ENCODE measurements at regions not wholly inside any gene's neighbourhood (a gene's known extent, or its start where the extent isn't known, plus 50 kb on each side); places are given as distances from the start of the nearest gene placed in this dataset.

- no peaks in the 10 kb centered on the region for H3K36me3 ChIP-seq
- H3K4me3 ChIP-seq = no peak overlapping the region
- no peaks in the 10 kb centered on the region for H3K27me3 ChIP-seq
- H3K9me3 ChIP-seq = no peaks in the 10 kb centered on the region
- peaks cover 0 to 6% (median 0%) of the 10 kb centered on the region in 4 donors for H3K4me1 ChIP-seq
- DNase-seq = peak in 1 of 3 donors; percentile 54
- TF ChIP-seq CTCF (IDR thresholded peaks at IDR 0.05) (no peak), POLR2A (IDR thresholded peaks at IDR 0.05) (no peak)
- H3K27ac ChIP-seq = peak overlapping the region in 1 of 4 donors; percentile 52
Measured at GRCh38 chr15:38698254-38698653, 133.6 kb upstream of the RASGRP1 start.

DNA sequence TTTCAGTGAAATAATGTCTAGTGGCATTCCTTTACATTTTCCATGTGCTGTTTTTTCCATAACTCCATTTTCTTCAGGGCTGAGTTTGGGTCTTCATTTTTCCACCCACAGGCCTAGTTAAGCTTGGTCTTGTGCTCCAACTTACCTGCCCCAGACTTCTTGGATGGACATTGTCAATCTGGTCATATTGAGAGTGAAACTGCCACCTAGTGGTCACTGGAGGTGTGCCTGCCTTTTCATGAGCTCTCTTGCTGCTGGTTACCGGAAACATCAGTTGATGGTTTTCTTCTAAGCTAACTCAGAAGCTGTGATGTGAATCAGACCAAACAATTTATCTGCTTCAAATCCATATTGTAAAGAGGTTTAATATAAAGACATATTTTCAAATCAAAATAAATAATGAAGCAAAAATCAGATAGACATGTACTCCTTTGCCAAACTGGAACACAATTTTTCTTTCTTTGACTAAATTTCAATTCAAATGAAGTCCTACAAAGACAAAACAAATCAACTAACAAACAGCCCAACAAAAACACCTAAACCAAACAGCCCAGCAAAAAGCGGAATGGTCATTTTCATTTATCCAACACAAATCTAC, 135.1 kb upstream of the RASGRP1 start:
- peak in 2 of 3 donors; percentile 76 to 92 for DNase-seq
- H3K36me3 ChIP-seq = no peaks in the 10 kb centered on the region
- H3K27ac ChIP-seq = no peak overlapping the region
- H3K4me3 ChIP-seq = no peak overlapping the region
- TF ChIP-seq POLR2A (IDR thresholded peaks at IDR 0.05) (no peak), CTCF (IDR thresholded peaks at IDR 0.05) (peak; percentile 66 to 86 (median 80))
- no peaks in the 10 kb centered on the region for H3K27me3 ChIP-seq
- H3K9me3 ChIP-seq = no peaks in the 10 kb centered on the region
- peaks cover 0 to 6% (median 0%) of the 10 kb centered on the region in 4 donors for H3K4me1 ChIP-seq

DNA sequence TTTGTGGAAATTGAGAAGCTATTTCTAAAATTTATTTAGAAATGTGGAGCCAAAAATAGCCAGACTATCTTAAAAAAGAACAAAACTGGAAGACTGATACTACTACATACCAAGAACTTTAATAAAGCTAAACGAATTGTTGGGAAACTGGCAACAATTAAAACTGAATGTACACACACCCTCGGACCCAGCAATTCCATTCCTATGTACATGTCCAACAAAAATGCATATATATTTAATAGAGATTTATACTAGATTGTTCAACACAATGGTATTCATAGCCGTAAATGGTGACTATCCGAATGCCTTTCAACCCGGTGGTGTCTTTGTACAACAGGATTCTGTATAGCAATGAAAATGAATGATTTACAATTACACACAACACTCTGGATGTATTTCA, 136.5 kb upstream of the RASGRP1 start:
- Histone ChIP-seq H3K27me3 (no peaks in the 10 kb centered on the region), H3K36me3 (no peaks in the 10 kb centered on the region), H3K9me3 (no peaks in the 10 kb centered on the region), H3K4me1 (peaks cover 0 to 3% (median 0%) of the 10 kb centered on the region in 4 donors), H3K4me3 (no peak overlapping the region), H3K27ac (no peak overlapping the region)
- no peak for TF ChIP-seq POLR2A (IDR thresholded peaks at IDR 0.05)
- no peak for TF ChIP-seq CTCF (IDR thresholded peaks at IDR 0.05)
- DNase-seq = no peak

- peak overlapping the region in 1 of 4 donors; percentile 42 for H3K27ac ChIP-seq
- H3K27me3 ChIP-seq = no peaks in the 10 kb centered on the region
- H3K4me3 ChIP-seq = no peak overlapping the region
- DNase-seq = peak in 2 of 3 donors; percentile 77 to 89
- no peak for TF ChIP-seq CTCF (IDR thresholded peaks at IDR 0.05)
- TF ChIP-seq POLR2A (IDR thresholded peaks at IDR 0.05) = no peak
- H3K9me3 ChIP-seq = no peaks in the 10 kb centered on the region
- H3K36me3 ChIP-seq = no peaks in the 10 kb centered on the region
- H3K4me1 ChIP-seq = peaks cover 0 to 3% (median 0%) of the 10 kb centered on the region in 4 donors
Measured at GRCh38 chr15:38702178-38702912, 137.7 kb upstream of the RASGRP1 start.

GRCh38 chr15:38705436-38706219, 141.0 kb upstream of the RASGRP1 start:
- DNase-seq = no peak
- no peaks in the 10 kb centered on the region for H3K36me3 ChIP-seq
- peaks cover 0 to 12% (median 0%) of the 10 kb centered on the region in 4 donors for H3K4me1 ChIP-seq
- no peak overlapping the region for H3K27ac ChIP-seq
- no peak for TF ChIP-seq CTCF (IDR thresholded peaks at IDR 0.05)
- no peak for TF ChIP-seq POLR2A (IDR thresholded peaks at IDR 0.05)
- H3K27me3 ChIP-seq = no peaks in the 10 kb centered on the region
- no peaks in the 10 kb centered on the region for H3K9me3 ChIP-seq
- no peak overlapping the region for H3K4me3 ChIP-seq
